H1 (cell line): ENCODE measurements at regions not wholly inside any gene's neighbourhood (a gene's known extent, or its start where the extent isn't known, plus 50 kb on each side); places are given as distances from the start of the nearest gene placed in this dataset.

ENCODE experiments used
- CTCF ChIA-PET: fragments of 300-600 bp; sonication (Branson Sonifier 250); formaldehyde crosslinking; loops from one replicate; lab custom pipeline; 2021; ENCODE audit not compliant: partially characterized antibody; lab: Charles Lee
- POLR2A ChIA-PET: fragments of 300-600 bp; sonication (Branson Sonifier 250); formaldehyde crosslinking; loops from one replicate; lab custom pipeline; 2021; ENCODE audit warnings: inconsistent platforms; ENCODE audit not compliant: partially characterized antibody; lab: Charles Lee
- DNase-seq, 2 experiments: peaks; one replicate each; pipeline versions ENCODE4 v3.0.0 to v3.0.0-alpha.2; 2010 to 2022; ENCODE audit warnings: low spot score in 2 of 2, low read depth in 1 of 2, mixed read lengths in 1 of 2
- FAIRE-seq: peaks from 2 replicates; lab custom pipeline; 2011; peaks lifted over from hg19 to GRCh38; lab: Jason Lieb, UNC
- H2AFZ ChIP-seq: 2 replicates; pipeline ENCODE4 v1.8.1; 2012; ENCODE audit warnings: low read length, inconsistent platforms
- H2AK5ac ChIP-seq: 2 replicates; pipeline ENCODE4 v1.6.1; 2013; ENCODE audit warnings: low read depth, low read length
- H2BK120ac ChIP-seq: replicated peaks from 2 replicates; pipeline ENCODE3; 2013; ENCODE audit warnings: low read depth, low read length, inconsistent platforms
- H2BK12ac ChIP-seq: 2 replicates; pipeline ENCODE4 v1.6.1; 2013; ENCODE audit warnings: low read depth, low read length
- H2BK15ac ChIP-seq: 2 replicates; pipeline ENCODE4 v1.6.1; 2013; ENCODE audit warnings: low read length
- H2BK20ac ChIP-seq: 2 replicates; pipeline ENCODE4 v1.6.1; 2013; ENCODE audit warnings: low read length
- H2BK5ac ChIP-seq: 2 replicates; pipeline ENCODE4 v1.6.1; 2013; ENCODE audit warnings: low read depth, low read length
- H3K14ac ChIP-seq: 2 replicates; pipeline ENCODE4 v1.6.1; 2013; ENCODE audit warnings: inconsistent platforms; ENCODE audit not compliant: insufficient read length
- H3K18ac ChIP-seq: 2 replicates; pipeline ENCODE4 v1.6.1; 2013; ENCODE audit warnings: low read length; ENCODE audit errors: extremely low read depth
- H3K23ac ChIP-seq: 2 replicates; pipeline ENCODE4 v1.6.1; 2013; ENCODE audit warnings: inconsistent platforms; ENCODE audit not compliant: insufficient read length
- H3K23me2 ChIP-seq: 2 replicates; pipeline ENCODE4 v1.6.1; 2013; ENCODE audit warnings: low read depth, low read length
- H3K27ac ChIP-seq: 2 replicates; pipeline ENCODE4 v1.6.1; 2011; ENCODE audit warnings: low read depth, low read length, inconsistent platforms
- H3K27me3 ChIP-seq, 4 experiments: replicated peaks in 1 of 4; 1 replicate in 1 of 4; 2 replicates in 3 of 4; pipeline versions ENCODE4 v1.6.1 to v1.8.1; 2011 to 2013; ENCODE audit warnings: low read length in 3 of 4, mild to moderate bottlenecking in 3 of 4, inconsistent platforms in 2 of 4, mixed read lengths in 2 of 4, moderate library complexity in 1 of 4; ENCODE audit not compliant: control insufficient read depth in 3 of 4, insufficient read depth in 3 of 4; ENCODE audit errors: extremely low read depth in 1 of 4
- H3K36me3 ChIP-seq, 4 experiments: 2 replicates each; pipeline versions ENCODE4 v1.6.1 to v1.8.1; 2011 to 2013; ENCODE audit warnings: mild to moderate bottlenecking in 4 of 4, low read length in 3 of 4, moderate library complexity in 2 of 4, control low read depth in 1 of 4, inconsistent platforms in 1 of 4; ENCODE audit not compliant: insufficient read depth in 4 of 4, control insufficient read depth in 2 of 4
- H3K4ac ChIP-seq: replicated peaks from 2 replicates; pipeline ENCODE3; 2013; ENCODE audit warnings: low read length, low read depth, mixed read lengths, inconsistent platforms; ENCODE audit not compliant: insufficient read length
- H3K4me1 ChIP-seq, 4 experiments: replicated peaks in 1 of 4; 1 replicate in 1 of 4; 2 replicates in 3 of 4; pipeline versions ENCODE4 v1.6.1 to v1.8.1; 2011 to 2013; ENCODE audit warnings: low read length in 3 of 4, inconsistent platforms in 2 of 4, mixed read lengths in 1 of 4; ENCODE audit not compliant: insufficient read depth in 4 of 4, control insufficient read depth in 3 of 4
- H3K4me2 ChIP-seq, 2 experiments: 2 replicates each; pipeline versions ENCODE4 v1.6.1 to v1.8.1; 2011 to 2013; ENCODE audit warnings: low read depth in 2 of 2, low read length in 2 of 2, control low read depth in 1 of 2, inconsistent platforms in 1 of 2, mild to moderate bottlenecking in 1 of 2; ENCODE audit not compliant: insufficient read depth in 1 of 2
- H3K4me3 ChIP-seq, 4 experiments: fragments of 200-600, 300-600 bp in 1 of 4; sonication (generic), shearing (Covaris generic), sonication (Bioruptor Twin) in 1 of 4; 2 replicates each; pipeline versions ENCODE4 v1.5.1 to v1.8.1; 2011 to 2016; ENCODE audit warnings: low read length in 4 of 4, low read depth in 3 of 4, control low read depth in 2 of 4, inconsistent platforms in 2 of 4, mild to moderate bottlenecking in 2 of 4, mixed read lengths in 1 of 4, moderate library complexity in 1 of 4; ENCODE audit not compliant: insufficient read depth in 2 of 4; ENCODE audit errors: extremely low read depth in 1 of 4
- H3K56ac ChIP-seq: replicated peaks from 2 replicates; pipeline ENCODE3; 2013; ENCODE audit warnings: low read depth, mild to moderate bottlenecking, mixed read lengths, low read length, inconsistent platforms; ENCODE audit not compliant: insufficient read length
- H3K79me1 ChIP-seq: 2 replicates; pipeline ENCODE4 v1.6.1; 2013; ENCODE audit warnings: low read depth, low read length, control low read depth
- H3K79me2 ChIP-seq, 2 experiments: 2 replicates each; pipeline versions ENCODE4 v1.6.1 to v1.8.1; 2012 to 2013; ENCODE audit warnings: low read length in 2 of 2, mild to moderate bottlenecking in 2 of 2, inconsistent platforms in 1 of 2; ENCODE audit not compliant: insufficient read depth in 2 of 2, control insufficient read depth in 1 of 2
- H3K9ac ChIP-seq, 4 experiments: replicated peaks in 1 of 4; 1 replicate in 1 of 4; 2 replicates in 3 of 4; pipeline versions ENCODE4 v1.6.1 to v1.8.1; 2011 to 2013; ENCODE audit warnings: low read depth in 3 of 4, low read length in 3 of 4, control low read depth in 2 of 4, mild to moderate bottlenecking in 2 of 4, moderate library complexity in 2 of 4, inconsistent platforms in 1 of 4; ENCODE audit errors: extremely low read depth in 1 of 4
- H3K9me3 ChIP-seq, 2 experiments: 2 replicates each; pipeline versions ENCODE4 v1.6.1 to v1.8.1; 2012 to 2013; ENCODE audit warnings: mild to moderate bottlenecking in 2 of 2, moderate library complexity in 2 of 2, control low read depth in 1 of 2, inconsistent platforms in 1 of 2, low read depth in 1 of 2, low read length in 1 of 2, mixed read lengths in 1 of 2; ENCODE audit not compliant: insufficient read depth in 2 of 2
- H4K20me1 ChIP-seq, 2 experiments: replicated peaks in 1 of 2; 2 replicates each; pipeline versions ENCODE3 to v1.8.1; 2011 to 2013; ENCODE audit warnings: inconsistent platforms in 2 of 2, low read length in 2 of 2, mild to moderate bottlenecking in 1 of 2; ENCODE audit not compliant: insufficient read depth in 2 of 2, control insufficient read depth in 1 of 2
- H4K5ac ChIP-seq: 2 replicates; pipeline ENCODE4 v1.6.1; 2013; ENCODE audit warnings: low read length, low read depth, mixed read lengths, inconsistent platforms; ENCODE audit not compliant: insufficient read length
- H4K8ac ChIP-seq: 2 replicates; pipeline ENCODE4 v1.8.0; 2013; ENCODE audit warnings: mild to moderate bottlenecking, moderate library complexity, low read length, inconsistent platforms; ENCODE audit not compliant: insufficient read depth; ENCODE audit errors: extremely low read depth
- H4K91ac ChIP-seq: replicated peaks from 2 replicates; pipeline ENCODE3; 2013; ENCODE audit warnings: low read length, mixed read lengths, inconsistent platforms; ENCODE audit not compliant: insufficient read length
- ASH2L ChIP-seq: fragments of 200-600, 300-600 bp; sonication (generic); IDR thresholded peaks from one replicate; pipeline ENCODE4 v1.7.1; 2017; ENCODE audit warnings: low read length
- EP300 ChIP-seq, 2 experiments: IDR thresholded peaks; 1 replicate in 1 of 2; 2 replicates in 1 of 2; pipeline ENCODE4 v1.6.1; 2011 to 2012; ENCODE audit warnings: low read depth in 2 of 2, low read length in 2 of 2, mild to moderate bottlenecking in 2 of 2, borderline replicate concordance in 1 of 2, inconsistent platforms in 1 of 2, moderate library complexity in 1 of 2
- POLR2AphosphoS5 ChIP-seq: IDR thresholded peaks from 2 replicates; pipeline ENCODE4 v1.6.1; 2011; ENCODE audit warnings: low read depth, low read length
- RAD21 ChIP-seq, 2 experiments: IDR thresholded peaks in 1 of 2; conservative IDR thresholded peaks in 1 of 2; 2 replicates each; pipeline ENCODE4 v1.6.1; 2011; ENCODE audit warnings: low read depth in 2 of 2, low read length in 2 of 2, improper control_type of control experiment in 1 of 2, inconsistent platforms in 1 of 2, mild to moderate bottlenecking in 1 of 2, moderate library complexity in 1 of 2
- RFX5 ChIP-seq: IDR thresholded peaks from 2 replicates; pipeline ENCODE4 v1.6.1; 2011; ENCODE audit warnings: low read depth, low read length, improper control_type of control experiment, borderline replicate concordance
- RNF2 ChIP-seq: fragments of 200-900, 300-1000 bp; sonication (generic); IDR thresholded peaks from 2 replicates; pipeline ENCODE4 v1.7.1; 2016; ENCODE audit warnings: borderline replicate concordance, low read depth, mild to moderate bottlenecking, antibody characterized with exemption, low read length; ENCODE audit not compliant: poor library complexity, severe bottlenecking; ENCODE audit errors: missing control alignments
- RXRA ChIP-seq: IDR thresholded peaks from 2 replicates; pipeline ENCODE4 v1.6.1; 2011; ENCODE audit warnings: low read depth, mild to moderate bottlenecking, low read length, moderate library complexity; ENCODE audit not compliant: insufficient read depth
- TBP ChIP-seq: IDR thresholded peaks from 2 replicates; pipeline ENCODE4 v1.6.1; 2011; ENCODE audit warnings: low read depth, low read length, improper control_type of control experiment
- YY1 ChIP-seq: IDR thresholded peaks from 2 replicates; pipeline ENCODE4 v1.6.1; 2011; ENCODE audit warnings: low read depth, mild to moderate bottlenecking, low read length
- ZNF274 ChIP-seq: IDR thresholded peaks from 2 replicates; pipeline ENCODE4 v1.7.0; 2012; ENCODE audit warnings: low read length, borderline replicate concordance; ENCODE audit errors: extremely low read depth
- WGBS, 2 experiments: shearing (Covaris generic) in 1 of 2; methylation state at CpG; one replicate each; pipeline versions ENCODE4 v1.1.6 to v1.1.7; 2013 to 2015; ENCODE audit warnings: low lambda C conversion rate in 2 of 2, mixed read lengths in 2 of 2, inconsistent platforms in 1 of 2, low coverage in 1 of 2, missing lambda C conversion rate in 1 of 2; ENCODE audit not compliant: insufficient replicate concordance in 2 of 2, insufficient coverage in 1 of 2, insufficient read length in 1 of 2; ENCODE audit errors: extremely low coverage in 1 of 2, missing lambda C conversion rate in 1 of 2; 5-methylcytosine and 5-hydroxymethylcytosine counted together

- FAIRE-seq: no peak
- Histone ChIP-seq H4K91ac (no peak overlapping the region), H2BK5ac (no peak overlapping the region), H4K20me1 (no peaks in the 10 kb centered on the region), H3K27ac (no peak overlapping the region), H3K4me1 (peaks cover 0 to 2% (median 0%) of the 10 kb centered on the region in 4 experiments; a peak in 3 of 7 replicates), H3K36me3 (peaks cover 0 to 12% (median 5%) of the 10 kb centered on the region in 4 experiments; a peak in 3 of 8 replicates), H3K23ac (no peak overlapping the region), H2BK120ac (no peak overlapping the region), H3K27me3 (no peaks in the 10 kb centered on the region), H2BK20ac (no peak overlapping the region), H3K9me3 (peaks cover 13 to 16% of the 10 kb centered on the region in 2 experiments), H4K5ac (no peak overlapping the region), H3K18ac (no peak overlapping the region), H4K8ac (no peak overlapping the region), H3K56ac (no peak overlapping the region), H3K79me1 (no peaks in the 10 kb centered on the region), H3K4me3 (no peak overlapping the region), H3K9ac (no peak overlapping the region), H3K14ac (no peak overlapping the region), H3K23me2 (no peaks in the 10 kb centered on the region; the same call in 1 of the 2 replicates), H2AK5ac (no peak overlapping the region), H2BK15ac (no peak overlapping the region), H3K4me2 (no peak overlapping the region), H2BK12ac (no peak overlapping the region), H2AFZ (no peak overlapping the region), H3K79me2 (no peaks in the 10 kb centered on the region), H3K4ac (no peak overlapping the region)
- POLR2A ChIA-PET: no interaction called here
- CTCF ChIA-PET: interaction anchor here (1.1 kb wide), 1 partner anchor 26 kb away, joined by 3 read pairs; no protein-coding TSS in a partner anchor
- 89% methylated on average over 1 of the region's 1 CpG; no CpG with 5 or more reads in 1 of the 2 experiments for WGBS, 2 experiments
- no peak for DNase-seq
- TF ChIP-seq EP300 (IDR thresholded peaks at IDR 0.05; ENCODE audit: borderline replicate concordance in 1 of 2, low read depth in 2 of 2, low read length in 2 of 2) (no peak), TBP (no peak), RAD21 (IDR thresholded peaks at IDR 0.05 in 1 of 2, conservative IDR thresholded peaks at IDR 0.05 in 1 of 2; ENCODE audit: low read depth in 2 of 2, low read length in 2 of 2) (no peak), RFX5 (no peak), ASH2L (no peak), RNF2 (no peak), RXRA (no peak), ZNF274 (no peak), YY1 (no peak), POLR2AphosphoS5 (no peak)
Observed at GRCh38 chr4:188459381-188459780, 320.1 kb downstream of the TRIML1 start.
